H1 (cell line): ENCODE measurements at regions not wholly inside any gene's neighbourhood (a gene's known extent, or its start where the extent isn't known, plus 50 kb on each side); places are given as distances from the start of the nearest gene placed in this dataset.

ENCODE experiments used
- RAD21 ChIP-seq, 2 experiments: IDR thresholded peaks in 1 of 2; conservative IDR thresholded peaks in 1 of 2; 2 replicates each; pipeline ENCODE4 v1.6.1; 2011; ENCODE audit warnings: low read depth in 2 of 2, low read length in 2 of 2, improper control_type of control experiment in 1 of 2, inconsistent platforms in 1 of 2, mild to moderate bottlenecking in 1 of 2, moderate library complexity in 1 of 2
- RXRA ChIP-seq: IDR thresholded peaks from 2 replicates; pipeline ENCODE4 v1.6.1; 2011; ENCODE audit warnings: low read depth, mild to moderate bottlenecking, low read length, moderate library complexity; ENCODE audit not compliant: insufficient read depth
- ZNF274 ChIP-seq: IDR thresholded peaks from 2 replicates; pipeline ENCODE4 v1.7.0; 2012; ENCODE audit warnings: low read length, borderline replicate concordance; ENCODE audit errors: extremely low read depth

- TF ChIP-seq ZNF274 (no peak), RXRA (no peak), RAD21 (IDR thresholded peaks at IDR 0.05 in 1 of 2, conservative IDR thresholded peaks at IDR 0.05 in 1 of 2; ENCODE audit: low read depth in 2 of 2, low read length in 2 of 2) (no peak)
These were observed 479.0 kb upstream of the SYT1 start (continued) for GRCh38 chr12:78385541-78385940.
